ENCODE measurements at regions not wholly inside any gene's neighbourhood (a gene's known extent, or its start where the extent isn't known, plus 50 kb on each side); places are given as distances from the start of the nearest gene placed in this dataset.

- TF ChIP-seq, protein P1, sequence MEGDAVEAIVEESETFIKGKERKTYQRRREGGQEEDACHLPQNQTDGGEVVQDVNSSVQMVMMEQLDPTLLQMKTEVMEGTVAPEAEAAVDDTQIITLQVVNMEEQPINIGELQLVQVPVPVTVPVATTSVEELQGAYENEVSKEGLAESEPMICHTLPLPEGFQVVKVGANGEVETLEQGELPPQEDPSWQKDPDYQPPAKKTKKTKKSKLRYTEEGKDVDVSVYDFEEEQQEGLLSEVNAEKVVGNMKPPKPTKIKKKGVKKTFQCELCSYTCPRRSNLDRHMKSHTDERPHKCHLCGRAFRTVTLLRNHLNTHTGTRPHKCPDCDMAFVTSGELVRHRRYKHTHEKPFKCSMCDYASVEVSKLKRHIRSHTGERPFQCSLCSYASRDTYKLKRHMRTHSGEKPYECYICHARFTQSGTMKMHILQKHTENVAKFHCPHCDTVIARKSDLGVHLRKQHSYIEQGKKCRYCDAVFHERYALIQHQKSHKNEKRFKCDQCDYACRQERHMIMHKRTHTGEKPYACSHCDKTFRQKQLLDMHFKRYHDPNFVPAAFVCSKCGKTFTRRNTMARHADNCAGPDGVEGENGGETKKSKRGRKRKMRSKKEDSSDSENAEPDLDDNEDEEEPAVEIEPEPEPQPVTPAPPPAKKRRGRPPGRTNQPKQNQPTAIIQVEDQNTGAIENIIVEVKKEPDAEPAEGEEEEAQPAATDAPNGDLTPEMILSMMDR (IDR thresholded peaks at IDR 0.05) = no peak
- no peak for TF ChIP-seq POLR2A (IDR thresholded peaks at IDR 0.05)
- TF ChIP-seq POLR2AphosphoS5 (IDR thresholded peaks at IDR 0.05; ENCODE audit: insufficient read depth in 1 of 2, low read depth in 1 of 2) = peak in 1 of 2 donors; percentile 42
Observed at GRCh38 chr5:116944183-116944582, 369.6 kb upstream of the SEMA6A start.

All from vagina (tissue), 2 donors.